KMS-11 (cell line): ENCODE measurements at regions not wholly inside any gene's neighbourhood (a gene's known extent, or its start where the extent isn't known, plus 50 kb on each side); places are given as distances from the start of the nearest gene placed in this dataset.

Experiments used
- H2AFZ ChIP-seq: fragments of 200-600 bp; sonication (generic); 2 replicates; pipeline ENCODE4 v1.6.1; 2016; ENCODE audit warnings: antibody characterized with exemption, mixed run types, low read depth
- H3K27ac ChIP-seq: fragments of 200-600 bp; sonication (generic); 2 replicates; pipeline ENCODE4 v1.6.1; 2016; ENCODE audit warnings: mild to moderate bottlenecking, mixed run types
- H3K27me3 ChIP-seq: fragments of 200-600 bp; sonication (generic); 2 replicates; pipeline ENCODE4 v1.6.1; 2017; ENCODE audit warnings: mild to moderate bottlenecking, low read depth, mixed run types, moderate library complexity; ENCODE audit not compliant: insufficient read depth
- H3K36me3 ChIP-seq: fragments of 200-600 bp; sonication (generic); 2 replicates; pipeline ENCODE4 v1.6.1; 2017; ENCODE audit warnings: mild to moderate bottlenecking, mixed run types; ENCODE audit not compliant: insufficient read depth
- H3K4me1 ChIP-seq: fragments of 200-600 bp; sonication (generic); 2 replicates; pipeline ENCODE4 v1.6.1; 2016; ENCODE audit warnings: mild to moderate bottlenecking, low read depth, mixed run types; ENCODE audit not compliant: poor library complexity, severe bottlenecking
- H3K4me2 ChIP-seq: fragments of 200-600 bp; sonication (generic); 2 replicates; pipeline ENCODE4 v1.7.0; 2016; ENCODE audit warnings: mild to moderate bottlenecking, mixed run types
- H3K4me3 ChIP-seq: fragments of 200-600 bp; sonication (generic); IDR thresholded peaks from 2 replicates; pipeline ENCODE4 v1.6.1; 2017; ENCODE audit warnings: low read depth, low read length, mixed read lengths; ENCODE audit not compliant: insufficient read depth
- H3K79me2 ChIP-seq: fragments of 200-600 bp; sonication (generic); 2 replicates; pipeline ENCODE4 v1.6.1; 2016; ENCODE audit warnings: low read depth, mixed run types; ENCODE audit not compliant: insufficient read depth
- H3K9ac ChIP-seq: fragments of 200-600 bp; sonication (generic); 2 replicates; pipeline ENCODE4 v1.6.1; 2016; ENCODE audit warnings: mild to moderate bottlenecking, mixed run types
- H4K20me1 ChIP-seq: fragments of 200-600 bp; sonication (generic); 2 replicates; pipeline ENCODE4 v1.6.1; 2016; ENCODE audit warnings: mild to moderate bottlenecking, mixed run types; ENCODE audit not compliant: insufficient read depth
- CTCF ChIP-seq: fragments of 200-600 bp; sonication (generic); conservative IDR thresholded peaks from 2 replicates; pipeline ENCODE4 v1.6.1; 2017; ENCODE audit warnings: low read depth, mild to moderate bottlenecking, antibody characterized with exemption, low read length, moderate library complexity, mixed read lengths

- no peak for TF ChIP-seq CTCF
- no peaks in the 10 kb centered on the region for H3K36me3 ChIP-seq
- no peaks in the 10 kb centered on the region for H3K27me3 ChIP-seq
- no peak overlapping the region for H2AFZ ChIP-seq
- no peaks in the 10 kb centered on the region for H3K4me1 ChIP-seq
- no peaks in the 10 kb centered on the region for H3K79me2 ChIP-seq
- H3K9ac ChIP-seq, result no peak overlapping the region
- H3K4me3 ChIP-seq, result no peak overlapping the region
- H3K4me2 ChIP-seq, result no peak overlapping the region
- no peak overlapping the region for H3K27ac ChIP-seq
- H4K20me1 ChIP-seq, result no peaks in the 10 kb centered on the region
These were observed 90.9 kb downstream of the FGF9 start for GRCh38 chr13:21761770-21762169.

GRCh38 chr13:21762512-21762911 is 91.6 kb downstream of the FGF9 start:
- Histone ChIP-seq H3K36me3 (no peaks in the 10 kb centered on the region), H3K79me2 (no peaks in the 10 kb centered on the region), H4K20me1 (no peaks in the 10 kb centered on the region), H2AFZ (no peak overlapping the region), H3K4me2 (no peak overlapping the region), H3K9ac (no peak overlapping the region), H3K27me3 (no peaks in the 10 kb centered on the region), H3K27ac (no peak overlapping the region), H3K4me3 (no peak overlapping the region), H3K4me1 (no peaks in the 10 kb centered on the region)
- no peak for TF ChIP-seq CTCF

GRCh38 chr13:21767032-21767431 is 96.2 kb downstream of the FGF9 start:
- no peaks in the 10 kb centered on the region for H3K79me2 ChIP-seq
- H3K36me3 ChIP-seq, result no peaks in the 10 kb centered on the region

GRCh38 chr13:21771075-21771474 is 100.2 kb downstream of the FGF9 start:
- H3K27ac ChIP-seq, result no peak overlapping the region
- no peak overlapping the region for H3K9ac ChIP-seq
- H3K36me3 ChIP-seq, result no peaks in the 10 kb centered on the region
- H3K79me2 ChIP-seq, result no peaks in the 10 kb centered on the region
- no peak overlapping the region for H2AFZ ChIP-seq
- H3K4me2 ChIP-seq, result no peak overlapping the region
- no peaks in the 10 kb centered on the region for H3K27me3 ChIP-seq
- H3K4me3 ChIP-seq, result no peak overlapping the region
- TF ChIP-seq CTCF, result no peak
- no peaks in the 10 kb centered on the region for H3K4me1 ChIP-seq
- H4K20me1 ChIP-seq, result no peaks in the 10 kb centered on the region

More at GRCh38 chr13:21767032-21767431, 96.2 kb downstream of the FGF9 start:
- Histone ChIP-seq H3K27ac (no peak overlapping the region), H3K4me2 (no peak overlapping the region), H3K4me1 (no peaks in the 10 kb centered on the region), H3K9ac (no peak overlapping the region), H4K20me1 (no peaks in the 10 kb centered on the region), H3K4me3 (no peak overlapping the region), H3K27me3 (no peaks in the 10 kb centered on the region), H2AFZ (no peak overlapping the region)
- no peak for TF ChIP-seq CTCF
